Right cardiac atrium (tissue), 5 donors: ENCODE measurements at regions not wholly inside any gene's neighbourhood (a gene's known extent, or its start where the extent isn't known, plus 50 kb on each side); places are given as distances from the start of the nearest gene placed in this dataset.

Experiments used
- ATAC-seq, 2 donors: fragments of 200-7000 bp; cut with Tn5 transposase; one replicate each; pipeline versions ENCODE4 v1.8.0 to v1.9.1; 2020; ENCODE audit warnings: moderate library complexity in 2 of 2, mild to moderate bottlenecking in 1 of 2
- DNase-seq, 3 donors: peaks; one replicate each; pipeline ENCODE4 v3.0.0-alpha.2; 2020
- H3K27ac ChIP-seq: one replicate; pipeline ENCODE4 v1.5.1; 2013; ENCODE audit warnings: mild to moderate bottlenecking, low read length, control low read depth, moderate library complexity
- H3K27me3 ChIP-seq: one replicate; pipeline ENCODE4 v1.6.1; 2013; ENCODE audit not compliant: control insufficient read depth, insufficient read depth
- H3K4me1 ChIP-seq: one replicate; pipeline ENCODE4 v1.6.1; 2013; ENCODE audit warnings: low read length; ENCODE audit not compliant: control insufficient read depth, insufficient read depth
- H3K4me3 ChIP-seq: one replicate; pipeline ENCODE4 v1.5.1; 2013; ENCODE audit warnings: low read length, control low read depth
- H3K9me3 ChIP-seq: one replicate; pipeline ENCODE4 v1.6.1; 2013; ENCODE audit warnings: low read length; ENCODE audit not compliant: control insufficient read depth
- WGBS: extraction: QIAGEN DNeasy Blood & Tissue Kit; methylation state at CpG from one replicate; pipeline ENCODE4 v1.1.7; 2013; 5-methylcytosine and 5-hydroxymethylcytosine counted together
- intact Hi-C, 4 donors: fragments of 100-400 bp; cut with DNase I; formaldehyde crosslinking; loops; one replicate each; pipeline versions ENCODE4 v1.11.0 to v1.14.0; 2022 to 2023
- donor health status: healthy with polysubstance abuse.
- donor health status: DM: no; HTN: yes; CAD: no.
- donor health status: DM: no; HTN: no; CAD: no.
- donor health status: DM: no; HTN: yes; CAD: no; lungs with severe emphysema.
- donor health status: DM: yes; HTN: yes; CAD: no.

GRCh38 chr19:29263305-29264135, 50.6 kb upstream of the UQCRFS1 start:
- ATAC-seq (peak; percentile 17 to 50), DNase-seq (peak in 2 of 3 donors; percentile 68 to 73)
- intact Hi-C loops: loop anchor here in 2 of 4 donors (10.0 kb wide), 2 partner anchors 379 to 529 kb away; no protein-coding TSS in a partner anchor
- 18% methylated on average over 8 of the region's 8 CpGs for WGBS
- no peak overlapping the region for H3K27ac ChIP-seq
- H3K27me3 ChIP-seq: no peaks in the 10 kb centered on the region
- no peak overlapping the region for H3K4me3 ChIP-seq
- H3K4me1 ChIP-seq: no peaks in the 10 kb centered on the region
- no peaks in the 10 kb centered on the region for H3K9me3 ChIP-seq

DNA sequence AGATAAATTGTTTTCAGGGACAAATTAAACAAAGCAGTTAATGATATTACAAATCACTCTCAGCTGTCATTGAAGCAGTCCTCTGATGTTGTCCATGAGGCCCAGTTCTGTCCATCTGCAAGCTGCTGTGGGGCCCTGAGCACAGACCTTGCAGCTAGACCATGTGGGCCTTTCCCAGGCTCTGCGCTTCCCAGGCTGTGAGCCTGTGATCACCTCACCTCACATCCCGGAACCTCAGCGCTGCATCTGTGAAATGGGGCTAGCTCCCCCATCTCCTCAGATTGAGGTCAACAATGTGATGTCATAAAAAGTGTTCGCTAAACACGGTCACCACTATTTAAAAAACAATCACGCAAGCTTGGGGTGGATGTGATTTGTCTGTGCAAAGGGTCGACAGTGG, 51.9 kb upstream of the UQCRFS1 start:
- DNase-seq: no peak

DNA sequence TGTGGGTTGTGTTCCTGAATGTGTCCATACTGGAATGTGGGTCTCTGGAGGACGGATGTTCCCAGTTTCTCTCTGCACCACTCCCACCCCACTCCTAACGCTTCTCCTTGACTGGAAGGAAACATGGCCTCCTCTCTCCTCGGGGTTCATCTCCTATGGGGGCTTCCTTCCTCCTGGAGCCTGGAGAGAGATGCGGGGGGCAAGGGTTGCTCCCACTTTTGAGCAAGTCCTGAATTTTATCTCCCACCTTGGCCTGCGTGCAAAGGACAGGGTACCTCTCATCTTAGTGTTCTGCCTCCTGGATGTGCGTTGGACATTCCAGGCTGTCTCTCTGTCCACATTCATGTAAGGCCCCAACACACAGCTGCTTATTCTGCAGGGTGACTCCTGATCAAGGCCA, 52.5 kb upstream of the UQCRFS1 start:
- WGBS: 80% methylated on average over 6 of the region's 6 CpGs
- no peaks in the 10 kb centered on the region for H3K27me3 ChIP-seq

More for the DNA sequence above, 51.9 kb upstream of the UQCRFS1 start:
- Histone ChIP-seq H3K4me3 (no peak overlapping the region), H3K9me3 (no peaks in the 10 kb centered on the region), H3K4me1 (no peaks in the 10 kb centered on the region), H3K27ac (no peak overlapping the region), H3K27me3 (no peaks in the 10 kb centered on the region)
- intact Hi-C loops: loop anchor here in 2 of 4 donors (10.0 kb wide), 2 partner anchors 380 to 530 kb away; no protein-coding TSS in a partner anchor
- 92% methylated on average over 7 of the region's 7 CpGs for WGBS
- ATAC-seq: no peak

GRCh38 chr19:29266001-29266400, 53.0 kb upstream of the UQCRFS1 start:
- Histone ChIP-seq H3K4me3 (no peak overlapping the region), H3K4me1 (no peaks in the 10 kb centered on the region), H3K27me3 (no peaks in the 10 kb centered on the region), H3K9me3 (no peaks in the 10 kb centered on the region), H3K27ac (no peak overlapping the region)
- no peak for ATAC-seq
- 53% methylated on average over 4 of the region's 4 CpGs for WGBS
- DNase-seq: no peak
- intact Hi-C loops: loop anchor here in 2 of 4 donors (10.0 kb wide), 2 partner anchors 381 to 531 kb away; no protein-coding TSS in a partner anchor

More for the DNA sequence above, 52.5 kb upstream of the UQCRFS1 start:
- H3K4me1 ChIP-seq: no peaks in the 10 kb centered on the region
- no peaks in the 10 kb centered on the region for H3K9me3 ChIP-seq
- no peak overlapping the region for H3K27ac ChIP-seq
- no peak for ATAC-seq
- H3K4me3 ChIP-seq: no peak overlapping the region
- intact Hi-C loops: loop anchor here in 2 of 4 donors (10.0 kb wide), 2 partner anchors 381 to 531 kb away; no protein-coding TSS in a partner anchor
- no peak for DNase-seq

DNA sequence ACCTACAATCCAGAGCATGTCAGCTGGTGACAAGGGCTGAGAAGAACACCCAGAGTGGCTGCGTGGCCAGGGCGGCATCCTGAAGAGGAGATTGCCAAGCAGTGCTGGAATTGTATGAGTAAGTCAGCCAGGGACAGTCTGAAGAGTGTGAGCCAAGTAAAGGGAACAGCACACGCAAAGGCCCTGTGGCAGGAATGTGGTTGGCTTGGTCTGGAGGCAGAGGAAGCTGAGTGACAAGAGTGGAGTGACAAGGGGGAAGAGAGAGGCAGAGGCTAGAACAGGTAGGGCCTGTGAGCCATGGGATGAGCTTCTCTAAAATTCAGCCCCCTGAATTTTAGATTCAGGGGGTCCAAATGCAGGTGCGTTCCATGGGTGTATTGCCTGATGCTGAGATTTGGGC, 53.7 kb upstream of the UQCRFS1 start:
- intact Hi-C loops: loop anchor here in 2 of 4 donors (10.0 kb wide), 2 partner anchors 382 to 532 kb away; no protein-coding TSS in a partner anchor
- no peak overlapping the region for H3K4me3 ChIP-seq
- 72% methylated on average over 4 of the region's 4 CpGs for WGBS
- no peaks in the 10 kb centered on the region for H3K4me1 ChIP-seq
- no peaks in the 10 kb centered on the region for H3K9me3 ChIP-seq
- H3K27me3 ChIP-seq: no peaks in the 10 kb centered on the region
- ATAC-seq (peak in 1 of 2 donors; percentile 54), DNase-seq (no peak)
- H3K27ac ChIP-seq: no peak overlapping the region

GRCh38 chr19:29267701-29268100, 54.8 kb upstream of the UQCRFS1 start:
- H3K27ac ChIP-seq: no peak overlapping the region
- ATAC-seq (no peak), DNase-seq (no peak)
- H3K27me3 ChIP-seq: no peaks in the 10 kb centered on the region
- 80% methylated on average over 8 of the region's 8 CpGs for WGBS
- no peaks in the 10 kb centered on the region for H3K9me3 ChIP-seq
- H3K4me3 ChIP-seq: no peak overlapping the region
- intact Hi-C loops: loop anchor here in 2 of 4 donors (10.0 kb wide), 2 partner anchors 383 to 533 kb away; no protein-coding TSS in a partner anchor
- no peaks in the 10 kb centered on the region for H3K4me1 ChIP-seq

DNA sequence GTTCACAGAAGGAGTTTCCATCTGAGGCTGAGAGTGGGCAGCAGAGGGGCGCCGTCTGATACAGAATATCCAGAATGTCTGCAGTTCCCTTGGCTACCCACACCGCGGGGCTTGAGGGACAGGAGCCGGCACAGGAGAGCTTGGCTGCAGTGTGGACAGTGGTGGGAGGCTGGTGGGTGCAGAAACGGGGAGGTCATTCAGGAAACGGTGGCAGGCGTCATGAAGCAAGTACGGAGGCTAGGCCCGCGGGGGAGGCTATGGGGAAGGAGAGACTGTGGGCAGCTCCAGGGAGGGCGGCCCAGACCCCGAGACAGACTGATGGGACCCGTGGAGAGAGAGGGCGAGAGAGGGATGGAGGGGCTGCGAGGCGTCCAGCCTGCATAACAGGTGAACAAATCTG, 55.2 kb upstream of the UQCRFS1 start:
- no peak overlapping the region for H3K4me3 ChIP-seq
- DNase-seq (no peak), ATAC-seq (no peak)
- no peaks in the 10 kb centered on the region for H3K9me3 ChIP-seq
- no peaks in the 10 kb centered on the region for H3K4me1 ChIP-seq
- no peaks in the 10 kb centered on the region for H3K27me3 ChIP-seq
- intact Hi-C loops: loop anchor here in 2 of 4 donors (10.0 kb wide), 2 partner anchors 383 to 533 kb away; no protein-coding TSS in a partner anchor
- H3K27ac ChIP-seq: no peak overlapping the region
- 77% methylated on average over 17 of the region's 17 CpGs for WGBS

DNA sequence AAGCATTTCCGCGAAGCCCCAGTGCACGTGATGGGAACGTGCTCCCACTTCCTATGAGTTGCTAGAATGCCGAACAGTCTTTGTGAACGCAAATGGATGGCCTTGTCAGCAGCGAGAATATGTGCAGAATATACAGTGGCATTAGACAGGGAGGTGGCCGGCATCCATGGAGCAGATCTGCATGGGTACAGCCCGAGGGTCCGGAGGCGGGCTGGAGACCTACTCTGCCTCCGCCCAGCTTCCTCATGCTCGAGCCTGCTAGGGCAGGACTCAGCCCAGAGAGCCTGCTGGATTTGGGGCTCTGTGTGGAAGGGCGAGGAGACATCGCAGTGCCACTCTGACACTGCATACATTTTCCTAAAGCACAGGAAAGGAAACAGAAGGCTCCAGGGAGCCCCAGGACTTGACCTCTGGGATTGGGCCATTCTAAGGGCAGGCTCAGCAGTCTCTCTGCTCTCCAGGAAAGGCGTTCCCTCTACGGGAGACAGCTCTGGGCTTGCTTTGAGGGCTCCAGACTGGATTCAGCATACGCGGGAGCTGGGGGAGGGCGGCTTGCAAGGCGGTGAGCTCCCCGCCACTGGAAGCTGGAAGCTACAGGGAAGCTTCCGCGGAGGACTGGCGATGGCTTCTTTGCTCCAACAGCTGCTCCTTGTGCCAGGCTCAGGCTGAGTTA, 55.9 kb upstream of the UQCRFS1 start:
- no peaks in the 10 kb centered on the region for H3K4me1 ChIP-seq
- H3K27ac ChIP-seq: no peak overlapping the region
- intact Hi-C loops: loop anchor here in 2 of 4 donors (10.0 kb wide), 2 partner anchors 384 to 534 kb away; no protein-coding TSS in a partner anchor
- H3K9me3 ChIP-seq: no peaks in the 10 kb centered on the region
- no peak overlapping the region for H3K4me3 ChIP-seq
- H3K27me3 ChIP-seq: no peaks in the 10 kb centered on the region
- DNase-seq: no peak
- 53% methylated on average over 25 of the region's 25 CpGs for WGBS
- ATAC-seq: peak; percentile 10 to 50

- Histone ChIP-seq H3K9me3 (no peaks in the 10 kb centered on the region), H3K27me3 (no peaks in the 10 kb centered on the region), H3K4me3 (no peak overlapping the region), H3K27ac (no peak overlapping the region), H3K4me1 (no peaks in the 10 kb centered on the region)
- intact Hi-C loops: loop anchor here in 2 of 4 donors (10.0 kb wide), 2 partner anchors 385 to 535 kb away; no protein-coding TSS in a partner anchor
- 35% methylated on average over 12 of the region's 12 CpGs for WGBS
- DNase-seq (peak in 2 of 3 donors; percentile 54 to 66), ATAC-seq (peak; percentile 23 to 44)
These were observed 56.7 kb upstream of the UQCRFS1 start for GRCh38 chr19:29269641-29270040.

- no peak for DNase-seq
- Histone ChIP-seq H3K4me3 (no peak overlapping the region), H3K4me1 (no peaks in the 10 kb centered on the region), H3K27ac (no peak overlapping the region), H3K9me3 (no peaks in the 10 kb centered on the region), H3K27me3 (no peaks in the 10 kb centered on the region)
- ATAC-seq: no peak
- WGBS: 71% methylated on average over 3 of the region's 3 CpGs
- intact Hi-C loops: no loop called here
These were observed 58.4 kb upstream of the UQCRFS1 start for GRCh38 chr19:29271341-29271740.

DNA sequence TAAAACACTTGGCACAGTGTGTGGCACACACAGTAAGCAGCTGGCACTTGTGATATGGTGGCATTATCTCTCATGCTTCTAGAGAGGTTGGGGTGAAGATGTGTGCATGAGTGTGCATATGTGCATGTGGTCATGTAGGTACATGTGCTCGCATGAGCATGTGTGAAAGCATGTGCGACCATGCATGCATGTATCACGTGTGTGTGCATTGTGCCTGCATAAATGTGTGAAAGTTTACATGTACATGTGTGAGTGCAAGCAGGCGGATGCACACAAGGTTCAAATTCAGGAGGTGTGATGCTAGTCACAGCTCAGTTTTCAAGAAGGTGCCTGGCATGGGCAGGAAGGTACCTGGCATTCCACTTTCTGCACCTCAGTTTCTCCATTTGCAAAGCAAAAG, 59.0 kb upstream of the UQCRFS1 start:
- WGBS: 82% methylated on average over 4 of the region's 4 CpGs
- no peaks in the 10 kb centered on the region for H3K4me1 ChIP-seq
- H3K9me3 ChIP-seq: no peaks in the 10 kb centered on the region
- DNase-seq: no peak
- H3K27me3 ChIP-seq: no peaks in the 10 kb centered on the region
- intact Hi-C loops: no loop called here
- H3K27ac ChIP-seq: no peak overlapping the region
- ATAC-seq: no peak
- H3K4me3 ChIP-seq: no peak overlapping the region
